H1 (cell line): ENCODE measurements at regions not wholly inside any gene's neighbourhood (a gene's known extent, or its start where the extent isn't known, plus 50 kb on each side); places are given as distances from the start of the nearest gene placed in this dataset.

ENCODE experiments used
- CEBPB ChIP-seq: IDR thresholded peaks from 2 replicates; pipeline ENCODE4 v1.6.1; 2012; ENCODE audit warnings: low read depth, low read length
- EP300 ChIP-seq, 2 experiments: IDR thresholded peaks; 1 replicate in 1 of 2; 2 replicates in 1 of 2; pipeline ENCODE4 v1.6.1; 2011 to 2012; ENCODE audit warnings: low read depth in 2 of 2, low read length in 2 of 2, mild to moderate bottlenecking in 2 of 2, borderline replicate concordance in 1 of 2, inconsistent platforms in 1 of 2, moderate library complexity in 1 of 2
- EZH2 ChIP-seq: fragments of 200-600 bp; sonication (generic); IDR thresholded peaks from 2 replicates; pipeline ENCODE4 v1.7.1; 2012; ENCODE audit warnings: low read depth, mild to moderate bottlenecking, moderate library complexity, low read length, inconsistent platforms; ENCODE audit not compliant: severe bottlenecking
- PHF8 ChIP-seq: fragments of 200-600 bp; sonication (generic); conservative IDR thresholded peaks from 2 replicates; pipeline ENCODE4 v1.7.1; 2012; ENCODE audit warnings: low read depth, mild to moderate bottlenecking, inconsistent platforms, low read length, moderate library complexity
- RFX5 ChIP-seq: IDR thresholded peaks from 2 replicates; pipeline ENCODE4 v1.6.1; 2011; ENCODE audit warnings: low read depth, low read length, improper control_type of control experiment, borderline replicate concordance
- SP1 ChIP-seq: IDR thresholded peaks from 2 replicates; pipeline ENCODE4 v1.6.1; 2011; ENCODE audit warnings: low read depth, low read length
- YY1 ChIP-seq: IDR thresholded peaks from 2 replicates; pipeline ENCODE4 v1.6.1; 2011; ENCODE audit warnings: low read depth, mild to moderate bottlenecking, low read length
- TF ChIP-seq, protein P1 (sequence below), 3 experiments: IDR thresholded peaks; 1 replicate in 2 of 3; 2 replicates in 1 of 3; pipeline versions ENCODE4 v1.5.1 to v1.6.1; 2011; ENCODE audit warnings: low read length in 3 of 3, mild to moderate bottlenecking in 3 of 3, inconsistent platforms in 2 of 3, low read depth in 1 of 3, moderate library complexity in 1 of 3; ENCODE audit not compliant: insufficient read depth in 1 of 3; ENCODE audit errors: control extremely low read depth in 1 of 3
- TF ChIP-seq, protein P2 (sequence below): IDR thresholded peaks from 2 replicates; pipeline ENCODE4 v1.6.1; 2011; ENCODE audit warnings: low read depth, mild to moderate bottlenecking, low read length; ENCODE audit not compliant: insufficient read depth

DNA sequence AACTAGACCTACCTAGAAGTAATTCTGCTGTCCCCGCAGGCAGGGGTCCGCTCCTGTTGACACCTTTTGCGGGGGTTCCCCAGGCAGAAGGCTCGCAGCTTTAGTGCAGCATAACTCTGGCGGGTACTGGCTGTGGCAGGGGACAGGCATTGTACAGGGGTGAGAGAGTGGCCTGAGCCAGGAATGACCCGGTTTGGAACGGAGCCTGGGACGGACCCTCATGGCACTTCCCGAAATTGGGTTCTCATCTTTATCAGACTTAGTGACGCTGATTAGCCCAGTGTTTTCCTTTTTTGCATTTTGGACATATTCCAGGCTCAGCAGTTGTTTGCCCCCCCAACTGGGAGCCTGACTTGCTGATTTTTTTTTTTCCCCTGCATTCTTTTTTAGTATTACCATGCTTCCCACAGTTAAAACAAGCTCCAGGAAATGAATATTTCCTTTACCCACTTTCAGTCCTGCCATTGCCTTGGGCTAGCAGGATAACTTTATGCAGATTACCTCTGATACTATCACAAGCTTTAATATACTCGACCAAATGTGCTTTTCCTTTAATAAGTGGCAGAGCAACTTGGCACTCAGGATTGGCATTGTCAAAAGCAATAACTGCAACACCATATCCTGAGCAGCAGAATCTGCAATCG lies 55.8 kb upstream of the WDR1 start:
- TF ChIP-seq EZH2 (no peak), RFX5 (no peak), YY1 (no peak), PHF8 (no peak), CEBPB (no peak), EP300 (IDR thresholded peaks at IDR 0.05; ENCODE audit: borderline replicate concordance in 1 of 2, low read depth in 2 of 2, low read length in 2 of 2) (no peak), SP1 (no peak)
- TF ChIP-seq, protein P1, sequence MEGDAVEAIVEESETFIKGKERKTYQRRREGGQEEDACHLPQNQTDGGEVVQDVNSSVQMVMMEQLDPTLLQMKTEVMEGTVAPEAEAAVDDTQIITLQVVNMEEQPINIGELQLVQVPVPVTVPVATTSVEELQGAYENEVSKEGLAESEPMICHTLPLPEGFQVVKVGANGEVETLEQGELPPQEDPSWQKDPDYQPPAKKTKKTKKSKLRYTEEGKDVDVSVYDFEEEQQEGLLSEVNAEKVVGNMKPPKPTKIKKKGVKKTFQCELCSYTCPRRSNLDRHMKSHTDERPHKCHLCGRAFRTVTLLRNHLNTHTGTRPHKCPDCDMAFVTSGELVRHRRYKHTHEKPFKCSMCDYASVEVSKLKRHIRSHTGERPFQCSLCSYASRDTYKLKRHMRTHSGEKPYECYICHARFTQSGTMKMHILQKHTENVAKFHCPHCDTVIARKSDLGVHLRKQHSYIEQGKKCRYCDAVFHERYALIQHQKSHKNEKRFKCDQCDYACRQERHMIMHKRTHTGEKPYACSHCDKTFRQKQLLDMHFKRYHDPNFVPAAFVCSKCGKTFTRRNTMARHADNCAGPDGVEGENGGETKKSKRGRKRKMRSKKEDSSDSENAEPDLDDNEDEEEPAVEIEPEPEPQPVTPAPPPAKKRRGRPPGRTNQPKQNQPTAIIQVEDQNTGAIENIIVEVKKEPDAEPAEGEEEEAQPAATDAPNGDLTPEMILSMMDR (IDR thresholded peaks at IDR 0.05; ENCODE audit: control extremely low read depth in 1 of 3, insufficient read depth in 1 of 3, low read depth in 1 of 3, low read length in 3 of 3), result no peak
- TF ChIP-seq, protein P2, sequence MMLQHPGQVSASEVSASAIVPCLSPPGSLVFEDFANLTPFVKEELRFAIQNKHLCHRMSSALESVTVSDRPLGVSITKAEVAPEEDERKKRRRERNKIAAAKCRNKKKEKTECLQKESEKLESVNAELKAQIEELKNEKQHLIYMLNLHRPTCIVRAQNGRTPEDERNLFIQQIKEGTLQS, result no peak
